Smooth muscle cell (in vitro differentiated cells): ENCODE measurements at regions not wholly inside any gene's neighbourhood (a gene's known extent, or its start where the extent isn't known, plus 50 kb on each side); places are given as distances from the start of the nearest gene placed in this dataset.

Experiments
- DNase-seq: peaks from one replicate; lab custom pipeline; 2025; ENCODE audit not compliant: unreplicated experiment; lab: John Stamatoyannopoulos, UW
- H2AFZ ChIP-seq: fragments of 200-600 bp; sonication (generic); 2 replicates; pipeline ENCODE4 v1.6.0; 2016; ENCODE audit warnings: antibody characterized with exemption, low read depth, mild to moderate bottlenecking
- H3F3A ChIP-seq: fragments of 200-600 bp; sonication (generic); 2 replicates; pipeline ENCODE4 v1.6.0; 2017; ENCODE audit warnings: antibody characterized with exemption, low read depth
- H3K27ac ChIP-seq: fragments of 200-600 bp; sonication (generic); 2 replicates; pipeline ENCODE4 v1.5.1; 2016; ENCODE audit warnings: low read depth, mild to moderate bottlenecking
- H3K27me3 ChIP-seq: fragments of 200-600 bp; sonication (generic); 2 replicates; pipeline ENCODE4 v1.6.1; 2016; ENCODE audit warnings: low read depth, mild to moderate bottlenecking
- H3K36me3 ChIP-seq: fragments of 200-600 bp; sonication (generic); 2 replicates; pipeline ENCODE4 v1.5.1; 2016; ENCODE audit warnings: low read depth
- H3K4me1 ChIP-seq: fragments of 200-600 bp; sonication (generic); 2 replicates; pipeline ENCODE4 v1.5.1; 2016; ENCODE audit warnings: low read depth
- H3K4me2 ChIP-seq: fragments of 200-600 bp; sonication (generic); 2 replicates; pipeline ENCODE4 v1.6.0; 2016; ENCODE audit warnings: mild to moderate bottlenecking
- H3K4me3 ChIP-seq: fragments of 200-600 bp; sonication (generic); 2 replicates; pipeline ENCODE4 v1.5.1; 2016; ENCODE audit warnings: mild to moderate bottlenecking
- H3K79me2 ChIP-seq: fragments of 200-600 bp; sonication (generic); 2 replicates; pipeline ENCODE4 v1.6.0; 2016; ENCODE audit warnings: low read depth, mild to moderate bottlenecking
- H3K9ac ChIP-seq: fragments of 200-600 bp; sonication (generic); 2 replicates; pipeline ENCODE4 v1.6.0; 2016; ENCODE audit warnings: low read depth
- H3K9me3 ChIP-seq: fragments of 200-600 bp; sonication (generic); replicated peaks from 2 replicates; pipeline ENCODE4 v1.5.1; 2016; ENCODE audit warnings: low read depth
- H4K20me1 ChIP-seq: fragments of 200-600 bp; sonication (generic); 2 replicates; pipeline ENCODE4 v1.6.0; 2016; ENCODE audit warnings: low read depth
- WGBS: methylation state at CpG from one replicate; pipeline ENCODE4 v1.1.7; 2016; ENCODE audit warnings: low lambda C conversion rate; 5-methylcytosine and 5-hydroxymethylcytosine counted together
- TF ChIP-seq, protein P1 (sequence below): fragments of 200-600 bp; sonication (generic); IDR thresholded peaks from 2 replicates; pipeline ENCODE4 v1.5.1; 2017; ENCODE audit warnings: borderline replicate concordance, mild to moderate bottlenecking, antibody characterized with exemption; ENCODE audit not compliant: insufficient read depth, poor library complexity, severe bottlenecking

DNA sequence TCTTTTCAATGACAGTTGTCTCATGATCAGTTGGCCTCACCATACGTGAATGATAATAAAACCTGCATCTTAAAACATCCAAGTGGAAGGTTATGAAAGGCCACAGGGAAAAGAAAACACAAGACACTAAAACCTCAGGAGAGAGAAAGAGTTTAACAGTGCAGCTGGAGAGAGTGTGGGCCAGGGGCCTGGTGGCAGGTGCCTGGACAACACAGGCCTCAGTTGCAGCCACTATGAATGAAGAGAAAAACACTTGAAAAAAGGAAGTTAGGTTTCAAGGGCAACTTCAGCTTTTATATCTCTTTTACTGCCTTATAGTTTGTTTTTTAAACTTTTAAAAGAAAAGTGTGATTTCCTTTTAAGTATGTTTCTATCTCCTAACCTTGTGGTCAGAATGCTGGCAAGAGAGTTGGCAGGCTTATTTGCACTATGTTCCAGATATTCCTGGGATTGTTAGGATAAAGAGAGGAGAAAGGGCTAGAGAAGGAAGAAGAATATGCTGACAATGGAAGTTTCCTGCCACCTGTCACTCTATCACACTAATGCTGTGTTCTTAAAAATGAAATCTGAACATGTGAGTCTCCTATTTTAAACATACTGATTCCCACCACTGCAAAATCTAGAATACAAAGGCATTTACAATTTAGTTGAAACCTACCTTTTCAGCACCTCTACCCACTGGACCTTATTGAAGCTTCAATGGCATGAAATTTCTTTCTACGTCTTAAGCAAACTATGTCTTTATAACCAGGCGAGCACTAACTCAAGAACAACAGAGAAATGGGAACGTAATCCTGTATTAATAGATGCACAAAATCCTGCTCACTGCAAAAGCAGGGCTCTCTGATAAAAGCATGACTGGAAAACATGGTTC, 222.4 kb downstream of the CD83 start:
- WGBS, result 94% methylated on average over 4 of the region's 4 CpGs
- Histone ChIP-seq H3K4me3 (no peak overlapping the region), H4K20me1 (no peaks in the 10 kb centered on the region), H3K9ac (no peak overlapping the region), H3K27ac (no peak overlapping the region), H3K27me3 (peaks cover 3% of the 10 kb centered on the region), H2AFZ (no peak overlapping the region), H3F3A (no peaks in the 10 kb centered on the region), H3K9me3 (no peaks in the 10 kb centered on the region), H3K4me1 (no peaks in the 10 kb centered on the region), H3K79me2 (no peaks in the 10 kb centered on the region), H3K36me3 (no peaks in the 10 kb centered on the region), H3K4me2 (no peak overlapping the region)
- TF ChIP-seq, protein P1, sequence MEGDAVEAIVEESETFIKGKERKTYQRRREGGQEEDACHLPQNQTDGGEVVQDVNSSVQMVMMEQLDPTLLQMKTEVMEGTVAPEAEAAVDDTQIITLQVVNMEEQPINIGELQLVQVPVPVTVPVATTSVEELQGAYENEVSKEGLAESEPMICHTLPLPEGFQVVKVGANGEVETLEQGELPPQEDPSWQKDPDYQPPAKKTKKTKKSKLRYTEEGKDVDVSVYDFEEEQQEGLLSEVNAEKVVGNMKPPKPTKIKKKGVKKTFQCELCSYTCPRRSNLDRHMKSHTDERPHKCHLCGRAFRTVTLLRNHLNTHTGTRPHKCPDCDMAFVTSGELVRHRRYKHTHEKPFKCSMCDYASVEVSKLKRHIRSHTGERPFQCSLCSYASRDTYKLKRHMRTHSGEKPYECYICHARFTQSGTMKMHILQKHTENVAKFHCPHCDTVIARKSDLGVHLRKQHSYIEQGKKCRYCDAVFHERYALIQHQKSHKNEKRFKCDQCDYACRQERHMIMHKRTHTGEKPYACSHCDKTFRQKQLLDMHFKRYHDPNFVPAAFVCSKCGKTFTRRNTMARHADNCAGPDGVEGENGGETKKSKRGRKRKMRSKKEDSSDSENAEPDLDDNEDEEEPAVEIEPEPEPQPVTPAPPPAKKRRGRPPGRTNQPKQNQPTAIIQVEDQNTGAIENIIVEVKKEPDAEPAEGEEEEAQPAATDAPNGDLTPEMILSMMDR, result no peak
- DNase-seq, result no peak

DNA sequence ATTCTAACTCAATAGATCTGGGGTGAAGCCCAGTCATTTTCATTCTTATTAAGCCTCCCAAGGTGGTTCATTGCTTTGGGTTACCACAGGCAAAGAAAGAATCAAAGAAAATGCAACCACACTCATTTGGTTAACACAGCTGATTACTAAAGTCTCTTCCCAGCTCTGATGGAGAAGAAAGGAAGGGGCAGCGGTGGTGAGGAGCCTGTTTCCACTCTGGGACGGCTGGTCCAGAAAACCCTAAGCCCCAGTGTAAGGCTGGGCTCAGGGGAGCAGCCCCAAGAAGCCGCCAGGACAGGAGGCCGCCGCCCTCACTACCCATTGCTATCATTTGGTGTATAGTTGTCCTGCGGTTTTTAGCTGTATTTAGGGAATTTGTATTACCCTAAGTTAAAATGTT, 226.9 kb downstream of the CD83 start:
- H3K79me2 ChIP-seq, result no peaks in the 10 kb centered on the region
- H4K20me1 ChIP-seq, result no peaks in the 10 kb centered on the region

DNA sequence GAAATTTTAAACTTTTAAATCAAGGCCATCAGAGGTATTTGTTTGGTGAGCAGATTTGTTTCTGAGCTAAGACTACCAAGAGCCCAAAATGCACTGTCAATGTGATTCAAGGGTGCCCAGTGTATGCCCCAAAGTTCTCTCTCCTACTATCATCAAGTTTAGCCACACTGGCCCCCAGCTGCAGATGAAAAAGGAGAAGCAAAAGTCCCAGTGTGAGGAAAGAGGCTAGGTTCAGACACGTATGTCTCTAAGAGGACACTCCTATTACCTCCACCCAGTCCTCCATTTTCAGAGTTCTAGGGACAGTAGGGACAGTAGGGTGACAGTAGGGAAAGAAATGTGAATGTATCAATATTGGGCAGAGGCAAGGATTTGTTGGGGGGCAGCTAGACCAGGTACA, 230.8 kb downstream of the CD83 start:
- no peaks in the 10 kb centered on the region for H4K20me1 ChIP-seq
- WGBS, result 97% methylated on average over 1 of the region's 1 CpG
- TF ChIP-seq, protein P1, result no peak
- H3K9me3 ChIP-seq, result no peaks in the 10 kb centered on the region
- no peaks in the 10 kb centered on the region for H3K36me3 ChIP-seq
- no peak overlapping the region for H3K27ac ChIP-seq
- no peak overlapping the region for H2AFZ ChIP-seq
- H3K27me3 ChIP-seq, result peaks cover 19% of the 10 kb centered on the region
- no peak overlapping the region for H3K4me2 ChIP-seq
- H3K4me1 ChIP-seq, result no peaks in the 10 kb centered on the region
- no peak overlapping the region for H3K9ac ChIP-seq
- H3F3A ChIP-seq, result no peaks in the 10 kb centered on the region
- no peak overlapping the region for H3K4me3 ChIP-seq
- no peaks in the 10 kb centered on the region for H3K79me2 ChIP-seq
- DNase-seq, result no peak

More for the DNA sequence above, 226.9 kb downstream of the CD83 start:
- no peak for DNase-seq
- no peak overlapping the region for H3K4me2 ChIP-seq
- H3K9me3 ChIP-seq, result no peaks in the 10 kb centered on the region
- H3K4me1 ChIP-seq, result no peaks in the 10 kb centered on the region
- no peak overlapping the region for H3K9ac ChIP-seq
- peaks cover 21% of the 10 kb centered on the region for H3K27me3 ChIP-seq
- TF ChIP-seq, protein P1, result no peak
- H3F3A ChIP-seq, result no peaks in the 10 kb centered on the region
- H3K27ac ChIP-seq, result no peak overlapping the region
- no peak overlapping the region for H3K4me3 ChIP-seq
- H2AFZ ChIP-seq, result no peak overlapping the region
- H3K36me3 ChIP-seq, result no peaks in the 10 kb centered on the region
- 85% methylated on average over 6 of the region's 6 CpGs for WGBS

DNA sequence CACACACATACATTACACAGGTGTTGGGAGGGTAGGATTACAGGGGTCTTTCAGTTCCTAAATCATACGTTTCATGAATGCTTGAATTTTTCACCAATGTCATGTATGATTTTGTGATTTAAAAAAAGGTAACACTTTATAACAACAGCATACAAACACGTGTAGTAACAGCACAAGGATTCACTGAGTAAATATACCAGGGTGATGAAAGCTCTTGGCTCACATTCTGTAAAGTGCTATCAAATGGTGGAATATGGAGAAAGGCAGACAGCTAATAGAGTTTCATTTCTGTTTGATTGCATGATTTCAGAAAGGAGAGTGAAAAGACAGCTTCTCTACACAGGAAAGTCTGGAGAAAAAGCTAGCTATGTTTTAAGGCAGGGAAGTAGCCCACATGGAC, 231.9 kb downstream of the CD83 start:
- Histone ChIP-seq H3K4me3 (no peak overlapping the region), H3K79me2 (no peaks in the 10 kb centered on the region), H3K36me3 (no peaks in the 10 kb centered on the region), H3K9ac (no peak overlapping the region), H3K27ac (no peak overlapping the region), H3F3A (no peaks in the 10 kb centered on the region), H3K27me3 (peaks cover 19% of the 10 kb centered on the region), H3K4me2 (no peak overlapping the region), H3K4me1 (no peaks in the 10 kb centered on the region), H2AFZ (no peak overlapping the region), H3K9me3 (no peaks in the 10 kb centered on the region), H4K20me1 (no peaks in the 10 kb centered on the region)
- TF ChIP-seq, protein P1, result no peak
- 93% methylated on average over 2 of the region's 2 CpGs for WGBS
- no peak for DNase-seq
